ENCODE measurements at regions not wholly inside any gene's neighbourhood (a gene's known extent, or its start where the extent isn't known, plus 50 kb on each side); places are given as distances from the start of the nearest gene placed in this dataset.
"Not testable (repeated sequence)": the region's sequence is repeated elsewhere in the genome, so short reads cannot be mapped to it uniquely, and the experiment has no call there.

- Histone ChIP-seq H3K27me3 (ENCODE audit: control insufficient read depth, insufficient read depth, low read length) (no peaks in the 10 kb centered on the region), H3K4me1 (ENCODE audit: control insufficient read depth, insufficient read depth, low read length) (no peaks in the 10 kb centered on the region), H3K4me3 (ENCODE audit: low read depth, low read length) (no peak overlapping the region), H3K36me3 (ENCODE audit: control insufficient read depth, insufficient read depth, low read length) (no peaks in the 10 kb centered on the region), H3K9me3 (ENCODE audit: control insufficient read depth, insufficient read depth, low read length) (no peaks in the 10 kb centered on the region), H3K9ac (ENCODE audit: low read depth, low read length) (no peak overlapping the region)
These were observed 1596.7 kb upstream of the PRMT6 start for GRCh38 chr1:105459759-105460158.

- Histone ChIP-seq H3K9ac (ENCODE audit: low read depth, low read length) (no peak overlapping the region), H3K4me1 (ENCODE audit: control insufficient read depth, insufficient read depth, low read length) (no peaks in the 10 kb centered on the region), H3K36me3 (ENCODE audit: control insufficient read depth, insufficient read depth, low read length) (no peaks in the 10 kb centered on the region), H3K27me3 (ENCODE audit: control insufficient read depth, insufficient read depth, low read length) (no peaks in the 10 kb centered on the region), H3K4me3 (ENCODE audit: low read depth, low read length) (no peak overlapping the region), H3K9me3 (ENCODE audit: control insufficient read depth, insufficient read depth, low read length) (no peaks in the 10 kb centered on the region)
These were observed 1594.2 kb upstream of the PRMT6 start for GRCh38 chr1:105462308-105462707.

- Histone ChIP-seq H3K9ac (ENCODE audit: low read depth, low read length) (no peak overlapping the region), H3K27me3 (ENCODE audit: control insufficient read depth, insufficient read depth, low read length) (no peaks in the 10 kb centered on the region), H3K9me3 (ENCODE audit: control insufficient read depth, insufficient read depth, low read length) (no peaks in the 10 kb centered on the region), H3K4me1 (ENCODE audit: control insufficient read depth, insufficient read depth, low read length) (no peaks in the 10 kb centered on the region), H3K36me3 (ENCODE audit: control insufficient read depth, insufficient read depth, low read length) (no peaks in the 10 kb centered on the region), H3K4me3 (ENCODE audit: low read depth, low read length) (no peak overlapping the region)
These were observed 1588.9 kb upstream of the PRMT6 start for GRCh38 chr1:105467549-105467948.

GRCh38 chr1:105470541-105470940 is 1585.9 kb upstream of the PRMT6 start:
- H3K36me3 ChIP-seq (ENCODE audit: control insufficient read depth, insufficient read depth, low read length); H3K4me1 ChIP-seq (ENCODE audit: control insufficient read depth, insufficient read depth, low read length); H3K27me3 ChIP-seq (ENCODE audit: control insufficient read depth, insufficient read depth, low read length); H3K9me3 ChIP-seq (ENCODE audit: control insufficient read depth, insufficient read depth, low read length); H3K4me3 ChIP-seq (ENCODE audit: low read depth, low read length); H3K9ac ChIP-seq (ENCODE audit: low read depth, low read length): not testable (repeated sequence)

DNA sequence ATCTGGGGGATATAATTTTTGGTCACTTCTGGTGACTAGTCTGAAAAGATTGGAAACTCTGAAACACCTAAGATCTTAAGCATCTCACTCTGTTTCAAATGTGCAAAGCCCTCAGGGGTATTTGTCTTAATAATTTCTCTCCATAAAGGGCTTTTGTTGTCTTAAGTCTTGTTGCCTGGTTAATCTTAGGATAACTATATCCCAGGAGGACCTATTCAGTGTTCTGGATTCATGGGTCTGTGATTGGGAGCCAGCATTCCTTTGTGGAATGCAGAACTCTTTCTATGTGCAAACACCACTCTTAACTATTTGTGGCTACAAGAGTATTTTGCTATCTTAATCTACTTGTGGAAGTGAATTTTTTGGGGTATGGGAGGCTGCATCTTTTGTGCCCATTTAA is 1573.0 kb upstream of the PRMT6 start:
- Histone ChIP-seq H3K27me3 (ENCODE audit: control insufficient read depth, insufficient read depth, low read length) (no peaks in the 10 kb centered on the region), H3K4me1 (ENCODE audit: control insufficient read depth, insufficient read depth, low read length) (no peaks in the 10 kb centered on the region), H3K9me3 (ENCODE audit: control insufficient read depth, insufficient read depth, low read length) (no peaks in the 10 kb centered on the region), H3K36me3 (ENCODE audit: control insufficient read depth, insufficient read depth, low read length) (no peaks in the 10 kb centered on the region), H3K4me3 (ENCODE audit: low read depth, low read length) (no peak overlapping the region), H3K9ac (ENCODE audit: low read depth, low read length) (no peak overlapping the region)

GRCh38 chr1:105485207-105485606 is 1571.3 kb upstream of the PRMT6 start:
- Histone ChIP-seq H3K4me1 (ENCODE audit: control insufficient read depth, insufficient read depth, low read length) (no peaks in the 10 kb centered on the region), H3K4me3 (ENCODE audit: low read depth, low read length) (no peak overlapping the region), H3K36me3 (ENCODE audit: control insufficient read depth, insufficient read depth, low read length) (no peaks in the 10 kb centered on the region), H3K9ac (ENCODE audit: low read depth, low read length) (no peak overlapping the region), H3K9me3 (ENCODE audit: control insufficient read depth, insufficient read depth, low read length) (no peaks in the 10 kb centered on the region), H3K27me3 (ENCODE audit: control insufficient read depth, insufficient read depth, low read length) (no peaks in the 10 kb centered on the region)

DNA sequence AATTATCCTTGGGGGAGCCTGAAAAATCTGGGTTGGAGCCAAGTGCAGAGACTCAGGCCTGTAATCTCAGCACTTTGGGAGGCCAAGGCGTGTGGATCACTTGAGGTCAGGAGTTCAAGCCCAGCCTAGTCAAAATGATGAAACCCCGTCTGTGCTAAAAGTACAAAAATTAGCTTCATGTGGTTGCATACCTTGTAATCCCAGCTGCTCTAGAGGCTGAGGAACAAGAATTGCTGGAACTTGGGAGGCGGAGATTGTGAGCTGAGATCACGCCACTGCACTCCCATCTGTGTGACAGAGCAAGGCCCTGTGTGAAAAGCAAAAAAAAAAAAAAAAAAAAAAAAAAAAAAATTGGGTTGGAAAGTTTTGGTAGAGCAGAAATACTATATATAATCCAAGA is 1563.6 kb upstream of the PRMT6 start:
- Histone ChIP-seq H3K9me3 (ENCODE audit: control insufficient read depth, insufficient read depth, low read length) (no peaks in the 10 kb centered on the region), H3K9ac (ENCODE audit: low read depth, low read length) (no peak overlapping the region), H3K36me3 (ENCODE audit: control insufficient read depth, insufficient read depth, low read length) (no peaks in the 10 kb centered on the region), H3K4me1 (ENCODE audit: control insufficient read depth, insufficient read depth, low read length) (no peaks in the 10 kb centered on the region), H3K27me3 (ENCODE audit: control insufficient read depth, insufficient read depth, low read length) (no peaks in the 10 kb centered on the region), H3K4me3 (ENCODE audit: low read depth, low read length) (no peak overlapping the region)

GRCh38 chr1:105516068-105516467 is 1540.4 kb upstream of the PRMT6 start:
- Histone ChIP-seq H3K9me3 (ENCODE audit: control insufficient read depth, insufficient read depth, low read length) (no peaks in the 10 kb centered on the region), H3K4me1 (ENCODE audit: control insufficient read depth, insufficient read depth, low read length) (no peaks in the 10 kb centered on the region), H3K36me3 (ENCODE audit: control insufficient read depth, insufficient read depth, low read length) (no peaks in the 10 kb centered on the region), H3K4me3 (ENCODE audit: low read depth, low read length) (no peak overlapping the region), H3K27me3 (ENCODE audit: control insufficient read depth, insufficient read depth, low read length) (no peaks in the 10 kb centered on the region), H3K9ac (ENCODE audit: low read depth, low read length) (no peak overlapping the region)

DNA sequence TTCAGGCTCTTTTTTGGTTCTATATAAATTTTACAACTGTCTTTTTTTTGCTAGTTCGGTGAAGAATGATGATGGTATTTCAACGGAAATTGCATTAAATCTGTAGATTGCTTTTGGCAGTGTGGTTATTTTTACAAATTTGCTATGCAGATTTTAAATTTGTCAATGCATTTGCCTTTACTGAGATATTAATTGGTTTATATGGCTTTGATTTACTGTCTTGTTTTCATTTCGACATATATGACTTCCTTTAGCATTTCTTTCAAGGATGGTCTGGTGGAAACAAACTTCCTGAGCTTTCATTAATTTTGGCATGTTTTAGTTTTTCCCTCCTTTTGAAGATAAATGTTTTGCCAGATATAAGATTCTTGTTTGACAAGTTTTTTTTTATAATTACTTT is 1522.5 kb upstream of the PRMT6 start:
- no peaks in the 10 kb centered on the region for H3K4me1 ChIP-seq (ENCODE audit: control insufficient read depth, insufficient read depth, low read length)
- no peak overlapping the region for H3K4me3 ChIP-seq (ENCODE audit: low read depth, low read length)
- H3K9me3 ChIP-seq (ENCODE audit: control insufficient read depth, insufficient read depth, low read length), result no peaks in the 10 kb centered on the region
- no peaks in the 10 kb centered on the region for H3K27me3 ChIP-seq (ENCODE audit: control insufficient read depth, insufficient read depth, low read length)
- H3K9ac ChIP-seq (ENCODE audit: low read depth, low read length), result no peak overlapping the region
- H3K36me3 ChIP-seq (ENCODE audit: control insufficient read depth, insufficient read depth, low read length), result no peaks in the 10 kb centered on the region

DNA sequence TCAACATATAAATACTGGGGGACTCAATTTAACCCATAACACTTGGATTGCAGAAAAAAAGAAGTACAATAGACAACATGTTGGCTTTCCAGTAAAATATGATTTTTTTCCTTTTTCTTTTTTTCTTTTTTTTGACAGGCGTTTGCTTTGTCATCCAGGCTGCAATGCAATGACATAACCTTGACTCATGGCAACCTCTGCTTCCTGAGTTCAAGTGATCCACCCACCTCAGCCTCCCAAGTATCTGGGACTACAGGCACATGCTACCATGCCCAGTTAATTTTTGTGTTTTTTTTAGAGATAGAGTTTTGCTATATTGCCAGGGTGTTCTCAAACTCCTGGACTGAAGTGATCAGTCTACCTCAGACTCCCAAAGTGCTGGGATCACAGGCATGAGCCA is 1512.0 kb upstream of the PRMT6 start:
- Histone ChIP-seq H3K9me3 (ENCODE audit: control insufficient read depth, insufficient read depth, low read length) (no peaks in the 10 kb centered on the region), H3K9ac (ENCODE audit: low read depth, low read length) (no peak overlapping the region), H3K4me1 (ENCODE audit: control insufficient read depth, insufficient read depth, low read length) (peaks cover 4% of the 10 kb centered on the region), H3K27me3 (ENCODE audit: control insufficient read depth, insufficient read depth, low read length) (no peaks in the 10 kb centered on the region), H3K36me3 (ENCODE audit: control insufficient read depth, insufficient read depth, low read length) (peaks cover 5% of the 10 kb centered on the region), H3K4me3 (ENCODE audit: low read depth, low read length) (no peak overlapping the region)

DNA sequence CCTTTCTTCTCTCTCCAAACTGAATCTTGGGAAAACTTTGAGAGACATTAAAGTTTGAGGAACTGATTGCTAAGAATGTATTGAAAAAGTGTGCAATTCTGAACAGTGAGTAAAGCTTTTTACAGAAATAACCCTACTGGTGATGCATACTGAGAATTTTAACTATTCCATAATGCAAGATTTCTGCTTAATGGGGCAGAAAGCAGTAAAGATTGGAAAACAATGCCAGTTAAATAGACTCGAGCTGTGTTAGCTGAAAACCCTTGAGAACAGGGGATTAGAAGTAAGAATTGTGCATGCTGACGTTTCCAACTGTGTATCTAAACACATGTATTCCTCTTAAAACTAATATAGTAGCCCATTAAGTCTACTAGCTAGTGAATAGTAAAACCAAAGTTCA is 1500.2 kb upstream of the PRMT6 start:
- Histone ChIP-seq H3K27me3 (ENCODE audit: control insufficient read depth, insufficient read depth, low read length) (no peaks in the 10 kb centered on the region), H3K9ac (ENCODE audit: low read depth, low read length) (no peak overlapping the region), H3K36me3 (ENCODE audit: control insufficient read depth, insufficient read depth, low read length) (no peaks in the 10 kb centered on the region), H3K9me3 (ENCODE audit: control insufficient read depth, insufficient read depth, low read length) (no peaks in the 10 kb centered on the region), H3K4me1 (ENCODE audit: control insufficient read depth, insufficient read depth, low read length) (no peaks in the 10 kb centered on the region), H3K4me3 (ENCODE audit: low read depth, low read length) (no peak overlapping the region)

GRCh38 chr1:105558023-105558422 is 1498.5 kb upstream of the PRMT6 start:
- Histone ChIP-seq H3K9me3 (ENCODE audit: control insufficient read depth, insufficient read depth, low read length) (no peaks in the 10 kb centered on the region), H3K27me3 (ENCODE audit: control insufficient read depth, insufficient read depth, low read length) (no peaks in the 10 kb centered on the region), H3K9ac (ENCODE audit: low read depth, low read length) (no peak overlapping the region), H3K4me3 (ENCODE audit: low read depth, low read length) (no peak overlapping the region), H3K36me3 (ENCODE audit: control insufficient read depth, insufficient read depth, low read length) (no peaks in the 10 kb centered on the region), H3K4me1 (ENCODE audit: control insufficient read depth, insufficient read depth, low read length) (no peaks in the 10 kb centered on the region)

GRCh38 chr1:105565006-105565405 is 1491.5 kb upstream of the PRMT6 start:
- Histone ChIP-seq H3K4me1 (ENCODE audit: control insufficient read depth, insufficient read depth, low read length) (no peaks in the 10 kb centered on the region), H3K9me3 (ENCODE audit: control insufficient read depth, insufficient read depth, low read length) (no peaks in the 10 kb centered on the region), H3K4me3 (ENCODE audit: low read depth, low read length) (no peak overlapping the region), H3K27me3 (ENCODE audit: control insufficient read depth, insufficient read depth, low read length) (no peaks in the 10 kb centered on the region), H3K36me3 (ENCODE audit: control insufficient read depth, insufficient read depth, low read length) (no peaks in the 10 kb centered on the region), H3K9ac (ENCODE audit: low read depth, low read length) (no peak overlapping the region)

Data from iPS-15b (cell line).